ENCODE measurements at regions not wholly inside any gene's neighbourhood (a gene's known extent, or its start where the extent isn't known, plus 50 kb on each side); places are given as distances from the start of the nearest gene placed in this dataset.

DNA sequence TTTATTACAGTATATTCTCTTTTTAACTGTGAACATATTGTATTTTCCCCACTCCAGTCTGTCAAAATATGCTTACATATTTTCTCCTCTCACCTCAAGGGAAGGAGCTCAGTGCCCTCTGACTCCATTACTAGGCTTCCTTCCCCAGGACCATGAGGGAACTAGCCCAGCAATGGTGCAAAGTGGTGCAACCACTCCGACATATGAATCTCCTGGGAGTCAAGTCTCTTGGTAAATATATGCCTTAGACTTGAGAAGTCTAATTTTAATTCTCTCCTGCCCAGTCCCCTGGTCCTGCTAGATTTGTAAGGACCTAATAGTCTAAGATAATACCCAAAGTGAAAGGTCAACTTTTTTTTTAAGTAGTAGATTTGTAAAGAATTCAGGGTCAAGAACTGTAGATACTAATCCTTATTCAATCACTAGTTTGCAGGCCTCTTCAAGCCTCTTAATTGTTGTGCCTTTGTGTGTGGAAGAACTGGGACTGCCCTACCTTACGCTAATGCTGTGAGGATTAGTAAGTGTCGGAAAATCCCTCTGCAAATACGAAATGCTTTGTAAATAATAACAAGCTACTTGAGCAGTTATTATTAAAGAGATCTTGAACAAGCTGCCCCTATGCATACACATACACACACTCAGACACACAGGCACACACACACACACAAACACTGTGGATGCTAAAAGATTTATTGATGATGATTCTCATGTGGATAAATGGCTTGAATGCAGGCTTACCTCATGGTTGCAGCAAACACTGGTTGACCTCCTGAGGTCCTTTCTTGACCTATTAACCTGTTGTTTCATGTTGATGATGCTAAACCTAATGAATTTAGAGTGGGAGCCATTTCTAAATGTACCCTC is 251.2 kb upstream of the PARD3B start:
- Histone ChIP-seq H3K4me3 (no peak overlapping the region), H3K9me3 (no peaks in the 10 kb centered on the region), H3K36me3 (no peaks in the 10 kb centered on the region), H3K27me3 (no peaks in the 10 kb centered on the region), H3K4me1 (no peaks in the 10 kb centered on the region), H3K27ac (no peak overlapping the region)
- TF ChIP-seq POLR2A (IDR thresholded peaks at IDR 0.05) = no peak
- TF ChIP-seq, protein P1, sequence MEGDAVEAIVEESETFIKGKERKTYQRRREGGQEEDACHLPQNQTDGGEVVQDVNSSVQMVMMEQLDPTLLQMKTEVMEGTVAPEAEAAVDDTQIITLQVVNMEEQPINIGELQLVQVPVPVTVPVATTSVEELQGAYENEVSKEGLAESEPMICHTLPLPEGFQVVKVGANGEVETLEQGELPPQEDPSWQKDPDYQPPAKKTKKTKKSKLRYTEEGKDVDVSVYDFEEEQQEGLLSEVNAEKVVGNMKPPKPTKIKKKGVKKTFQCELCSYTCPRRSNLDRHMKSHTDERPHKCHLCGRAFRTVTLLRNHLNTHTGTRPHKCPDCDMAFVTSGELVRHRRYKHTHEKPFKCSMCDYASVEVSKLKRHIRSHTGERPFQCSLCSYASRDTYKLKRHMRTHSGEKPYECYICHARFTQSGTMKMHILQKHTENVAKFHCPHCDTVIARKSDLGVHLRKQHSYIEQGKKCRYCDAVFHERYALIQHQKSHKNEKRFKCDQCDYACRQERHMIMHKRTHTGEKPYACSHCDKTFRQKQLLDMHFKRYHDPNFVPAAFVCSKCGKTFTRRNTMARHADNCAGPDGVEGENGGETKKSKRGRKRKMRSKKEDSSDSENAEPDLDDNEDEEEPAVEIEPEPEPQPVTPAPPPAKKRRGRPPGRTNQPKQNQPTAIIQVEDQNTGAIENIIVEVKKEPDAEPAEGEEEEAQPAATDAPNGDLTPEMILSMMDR (IDR thresholded peaks at IDR 0.05) = no peak
- intact Hi-C loops (cut with DNase I; ENCODE audit: low total_unique reads) = no loop called here
- no peak for DNase-seq

GRCh38 chr2:204298404-204298803 is 246.9 kb upstream of the PARD3B start:
- intact Hi-C loops (cut with DNase I; ENCODE audit: low total_unique reads) = no loop called here
- Histone ChIP-seq H3K9me3 (no peaks in the 10 kb centered on the region), H3K4me1 (no peaks in the 10 kb centered on the region), H3K4me3 (no peak overlapping the region), H3K36me3 (no peaks in the 10 kb centered on the region), H3K27me3 (no peaks in the 10 kb centered on the region), H3K27ac (no peak overlapping the region)
- no peak for DNase-seq
- TF ChIP-seq, protein P1 (IDR thresholded peaks at IDR 0.05) = no peak
- TF ChIP-seq POLR2A (IDR thresholded peaks at IDR 0.05) = no peak

GRCh38 chr2:204299766-204300165 is 245.5 kb upstream of the PARD3B start:
- H3K36me3 ChIP-seq = no peaks in the 10 kb centered on the region
- no peaks in the 10 kb centered on the region for H3K9me3 ChIP-seq
- TF ChIP-seq, protein P1 (IDR thresholded peaks at IDR 0.05) = no peak
- no peaks in the 10 kb centered on the region for H3K4me1 ChIP-seq
- no peak for DNase-seq
- intact Hi-C loops (cut with DNase I; ENCODE audit: low total_unique reads) = no loop called here
- no peak overlapping the region for H3K27ac ChIP-seq
- H3K4me3 ChIP-seq = no peak overlapping the region
- no peaks in the 10 kb centered on the region for H3K27me3 ChIP-seq

GRCh38 chr2:204306667-204307066 is 238.6 kb upstream of the PARD3B start:
- DNase-seq = no peak
- intact Hi-C loops (cut with DNase I; ENCODE audit: low total_unique reads) = no loop called here
- TF ChIP-seq, protein P1 (IDR thresholded peaks at IDR 0.05) = no peak
- TF ChIP-seq POLR2A (IDR thresholded peaks at IDR 0.05) = no peak

DNA sequence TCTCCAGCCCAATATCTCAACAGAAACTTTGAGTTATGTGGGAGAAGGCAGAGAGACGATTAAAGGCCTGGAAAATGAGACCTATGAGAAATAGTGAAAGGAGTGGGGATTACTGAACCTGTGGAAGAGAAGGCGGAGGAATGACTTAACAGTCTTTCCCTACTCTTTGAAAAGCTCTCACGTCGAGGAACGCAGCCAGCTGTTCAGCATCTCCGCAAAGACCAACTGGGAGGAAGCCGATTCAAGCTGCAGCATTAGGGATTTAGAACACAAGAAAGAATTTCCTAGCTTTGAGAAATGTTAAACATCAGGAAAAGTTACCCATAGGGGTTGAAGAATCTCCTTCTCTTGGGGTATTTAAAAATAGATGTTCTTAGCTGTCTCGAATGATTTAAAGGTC is 233.2 kb upstream of the PARD3B start:
- H3K27ac ChIP-seq = no peak overlapping the region
- no peak for DNase-seq
- no peak for TF ChIP-seq POLR2A (IDR thresholded peaks at IDR 0.05)
- TF ChIP-seq, protein P1 (IDR thresholded peaks at IDR 0.05) = no peak
- no peaks in the 10 kb centered on the region for H3K27me3 ChIP-seq
- H3K4me3 ChIP-seq = no peak overlapping the region
- intact Hi-C loops (cut with DNase I; ENCODE audit: low total_unique reads) = no loop called here
- no peaks in the 10 kb centered on the region for H3K36me3 ChIP-seq
- no peaks in the 10 kb centered on the region for H3K4me1 ChIP-seq
- H3K9me3 ChIP-seq = no peaks in the 10 kb centered on the region

More at GRCh38 chr2:204306667-204307066, 238.6 kb upstream of the PARD3B start:
- H3K4me1 ChIP-seq = no peaks in the 10 kb centered on the region
- H3K36me3 ChIP-seq = no peaks in the 10 kb centered on the region
- no peaks in the 10 kb centered on the region for H3K27me3 ChIP-seq
- H3K27ac ChIP-seq = no peak overlapping the region
- H3K9me3 ChIP-seq = no peaks in the 10 kb centered on the region
- H3K4me3 ChIP-seq = no peak overlapping the region

Data from uterus (tissue), 3 donors.